H4 (cell line): ENCODE measurements at regions not wholly inside any gene's neighbourhood (a gene's known extent, or its start where the extent isn't known, plus 50 kb on each side); places are given as distances from the start of the nearest gene placed in this dataset.

Source experiments
- DNase-seq: peaks from one replicate; pipeline ENCODE4 v3.0.0-alpha.2; 2015; ENCODE audit warnings: low spot score

- no peak for DNase-seq
Measured at GRCh38 chr2:40803900-40804299, 352.0 kb upstream of the SLC8A1 start.

- DNase-seq, result no peak
Measured at GRCh38 chr2:40809156-40809555, 357.3 kb upstream of the SLC8A1 start.

- no peak for DNase-seq
Measured at GRCh38 chr2:40814616-40815015, 362.7 kb upstream of the SLC8A1 start.

GRCh38 chr2:40820319-40820718 is 368.4 kb upstream of the SLC8A1 start:
- peak; percentile 14 for DNase-seq

- DNase-seq, result no peak
Measured at GRCh38 chr2:40823478-40823877, 371.6 kb upstream of the SLC8A1 start.

- DNase-seq, result no peak
Measured at GRCh38 chr2:40824278-40824677, 372.4 kb upstream of the SLC8A1 start.

GRCh38 chr2:40827392-40827791 is 375.5 kb upstream of the SLC8A1 start:
- DNase-seq, result no peak

GRCh38 chr2:40831321-40831873 is 379.5 kb upstream of the SLC8A1 start:
- DNase-seq, result no peak

- no peak for DNase-seq
Measured at GRCh38 chr2:40841856-40842255, 390.0 kb upstream of the SLC8A1 start.

GRCh38 chr2:40844353-40845277 is 392.7 kb upstream of the SLC8A1 start:
- peak; percentile 58 for DNase-seq

- no peak for DNase-seq
Measured at GRCh38 chr2:40851661-40852060, 399.8 kb upstream of the SLC8A1 start.

GRCh38 chr2:40859617-40860016 is 407.7 kb upstream of the SLC8A1 start:
- no peak for DNase-seq

GRCh38 chr2:40867829-40868228 is 415.9 kb upstream of the SLC8A1 start:
- DNase-seq, result no peak

GRCh38 chr2:40872580-40872979 is 420.7 kb upstream of the SLC8A1 start:
- DNase-seq, result no peak

GRCh38 chr2:40874380-40874779 is 422.5 kb upstream of the SLC8A1 start:
- no peak for DNase-seq

- DNase-seq, result no peak
Measured at GRCh38 chr2:40877734-40878288, 425.9 kb upstream of the SLC8A1 start.

- no peak for DNase-seq
Measured at GRCh38 chr2:40879305-40879704, 427.4 kb upstream of the SLC8A1 start.

GRCh38 chr2:40886100-40886499 is 434.2 kb upstream of the SLC8A1 start:
- no peak for DNase-seq

- no peak for DNase-seq
Measured at GRCh38 chr2:40886655-40887054, 434.8 kb upstream of the SLC8A1 start.

- DNase-seq, result no peak
Measured at GRCh38 chr2:40896358-40896757, 444.5 kb upstream of the SLC8A1 start.

GRCh38 chr2:40914666-40915065 is 462.8 kb upstream of the SLC8A1 start:
- DNase-seq, result no peak

GRCh38 chr2:40915651-40916050 is 463.8 kb upstream of the SLC8A1 start:
- DNase-seq, result no peak

- DNase-seq, result no peak
Measured at GRCh38 chr2:40935349-40935748, 483.5 kb upstream of the SLC8A1 start.
